ENCODE measurements at regions not wholly inside any gene's neighbourhood (a gene's known extent, or its start where the extent isn't known, plus 50 kb on each side); places are given as distances from the start of the nearest gene placed in this dataset.
"Not testable (repeated sequence)": the region's sequence is repeated elsewhere in the genome, so short reads cannot be mapped to it uniquely, and the experiment has no call there.

- Mint-ChIP-seq H3K4me3 (no peak overlapping the region), H3K4me1 (peaks cover 2% of the 10 kb centered on the region), H3K36me3 (no peaks in the 10 kb centered on the region), H3K27ac (no peak overlapping the region), H3K27me3 (peaks cover 12% of the 10 kb centered on the region), H3K9me3 (peaks cover 4% of the 10 kb centered on the region)
- ATAC-seq (ENCODE audit: low read depth) (no peak), DNase-seq (ENCODE audit: low spot score in 2 of 2) (no peak)
Observed at GRCh38 chr10:30170814-30171213, 111.4 kb upstream of the JCAD start.

GRCh38 chr10:30170146-30170545, 110.8 kb upstream of the JCAD start:
- DNase-seq (ENCODE audit: low spot score in 2 of 2) (no peak), ATAC-seq (ENCODE audit: low read depth) (no peak)
- Mint-ChIP-seq H3K9me3 (peaks cover 4% of the 10 kb centered on the region), H3K36me3 (no peaks in the 10 kb centered on the region), H3K4me1 (peaks cover 2% of the 10 kb centered on the region), H3K27me3 (peaks cover 18% of the 10 kb centered on the region), H3K27ac (no peak overlapping the region), H3K4me3 (no peak overlapping the region)

- ATAC-seq (ENCODE audit: low read depth): no peak
- H3K4me1 Mint-ChIP-seq: peaks cover 2% of the 10 kb centered on the region
- H3K36me3 Mint-ChIP-seq: no peaks in the 10 kb centered on the region
- no peak overlapping the region for H3K27ac Mint-ChIP-seq
- no peak overlapping the region for H3K4me3 Mint-ChIP-seq
- peaks cover 4% of the 10 kb centered on the region for H3K9me3 Mint-ChIP-seq
- DNase-seq (ENCODE audit: low spot score in 2 of 2): no peak
- H3K27me3 Mint-ChIP-seq: peaks cover 18% of the 10 kb centered on the region
Observed at GRCh38 chr10:30169342-30169741, 110.0 kb upstream of the JCAD start.

- DNase-seq (ENCODE audit: low spot score in 2 of 2) (no peak), ATAC-seq (ENCODE audit: low read depth) (no peak)
- H3K27me3 Mint-ChIP-seq: peaks cover 16% of the 10 kb centered on the region
- no peak overlapping the region for H3K4me3 Mint-ChIP-seq
- H3K36me3 Mint-ChIP-seq: no peaks in the 10 kb centered on the region
- H3K27ac Mint-ChIP-seq: no peak overlapping the region
- peaks cover 4% of the 10 kb centered on the region for H3K4me1 Mint-ChIP-seq
- peaks cover 2% of the 10 kb centered on the region for H3K9me3 Mint-ChIP-seq
Observed at GRCh38 chr10:30166929-30167328, 107.5 kb upstream of the JCAD start.

GRCh38 chr10:30163410-30163809, 104.0 kb upstream of the JCAD start:
- peaks cover 20% of the 10 kb centered on the region for H3K27me3 Mint-ChIP-seq
- not testable (repeated sequence) for H3K9me3 Mint-ChIP-seq; H3K27ac Mint-ChIP-seq; H3K36me3 Mint-ChIP-seq; H3K4me1 Mint-ChIP-seq; H3K4me3 Mint-ChIP-seq; DNase-seq (ENCODE audit: low spot score in 2 of 2); ATAC-seq (ENCODE audit: low read depth)

GRCh38 chr10:30162796-30163195, 103.4 kb upstream of the JCAD start:
- peaks cover 20% of the 10 kb centered on the region for H3K27me3 Mint-ChIP-seq
- not testable (repeated sequence) for H3K36me3 Mint-ChIP-seq; ATAC-seq (ENCODE audit: low read depth); H3K27ac Mint-ChIP-seq; H3K9me3 Mint-ChIP-seq; DNase-seq (ENCODE audit: low spot score in 2 of 2); H3K4me1 Mint-ChIP-seq; H3K4me3 Mint-ChIP-seq

- no peak overlapping the region for H3K27ac Mint-ChIP-seq
- DNase-seq (ENCODE audit: low spot score in 2 of 2): no peak
- ATAC-seq (ENCODE audit: low read depth): no peak
- H3K27me3 Mint-ChIP-seq: peaks cover 11% of the 10 kb centered on the region
- H3K4me1 Mint-ChIP-seq: peaks cover 4% of the 10 kb centered on the region
- no peaks in the 10 kb centered on the region for H3K36me3 Mint-ChIP-seq
- no peak overlapping the region for H3K4me3 Mint-ChIP-seq
- H3K9me3 Mint-ChIP-seq: peaks cover 5% of the 10 kb centered on the region
Observed at GRCh38 chr10:30160271-30160982, 101.0 kb upstream of the JCAD start.

- DNase-seq (ENCODE audit: low spot score in 2 of 2); H3K4me3 Mint-ChIP-seq; H3K9me3 Mint-ChIP-seq; H3K27ac Mint-ChIP-seq; ATAC-seq (ENCODE audit: low read depth); H3K36me3 Mint-ChIP-seq; H3K27me3 Mint-ChIP-seq; H3K4me1 Mint-ChIP-seq: not testable (repeated sequence)
Observed at GRCh38 chr10:30159614-30160013, 100.2 kb upstream of the JCAD start.

- Mint-ChIP-seq H3K4me1 (no peaks in the 10 kb centered on the region), H3K36me3 (no peaks in the 10 kb centered on the region), H3K4me3 (no peak overlapping the region), H3K27me3 (peaks cover 5% of the 10 kb centered on the region), H3K27ac (no peak overlapping the region), H3K9me3 (peaks cover 5% of the 10 kb centered on the region)
- ATAC-seq (ENCODE audit: low read depth) (no peak), DNase-seq (ENCODE audit: low spot score in 2 of 2) (no peak)
Observed at GRCh38 chr10:30158325-30158960, 99.1 kb upstream of the JCAD start.

- H3K36me3 Mint-ChIP-seq: no peaks in the 10 kb centered on the region
- no peak for ATAC-seq (ENCODE audit: low read depth)
- peaks cover 5% of the 10 kb centered on the region for H3K27me3 Mint-ChIP-seq
- H3K4me1 Mint-ChIP-seq: no peaks in the 10 kb centered on the region
- H3K4me3 Mint-ChIP-seq: no peak overlapping the region
- DNase-seq (ENCODE audit: low spot score in 2 of 2): no peak
- H3K9me3 Mint-ChIP-seq: peaks cover 5% of the 10 kb centered on the region
- no peak overlapping the region for H3K27ac Mint-ChIP-seq
Observed at GRCh38 chr10:30155401-30155800, 96.0 kb upstream of the JCAD start.

GRCh38 chr10:30154561-30154960, 95.2 kb upstream of the JCAD start:
- H3K4me1 Mint-ChIP-seq: no peaks in the 10 kb centered on the region
- ATAC-seq (ENCODE audit: low read depth): no peak
- no peak overlapping the region for H3K4me3 Mint-ChIP-seq
- no peak overlapping the region for H3K27ac Mint-ChIP-seq
- DNase-seq (ENCODE audit: low spot score in 2 of 2): no peak
- no peaks in the 10 kb centered on the region for H3K36me3 Mint-ChIP-seq
- H3K9me3 Mint-ChIP-seq: peaks cover 5% of the 10 kb centered on the region
- peaks cover 5% of the 10 kb centered on the region for H3K27me3 Mint-ChIP-seq

- Mint-ChIP-seq H3K27me3 (peaks cover 5% of the 10 kb centered on the region), H3K4me3 (no peak overlapping the region)
Observed at GRCh38 chr10:30154126-30154525, 94.7 kb upstream of the JCAD start.

GRCh38 chr10:30151581-30152389, 92.4 kb upstream of the JCAD start:
- Mint-ChIP-seq H3K27me3 (peaks cover 1% of the 10 kb centered on the region), H3K36me3 (no peaks in the 10 kb centered on the region), H3K4me3 (no peak overlapping the region), H3K27ac (no peak overlapping the region), H3K9me3 (peaks cover 2% of the 10 kb centered on the region), H3K4me1 (no peaks in the 10 kb centered on the region)
- DNase-seq (ENCODE audit: low spot score in 2 of 2) (no peak), ATAC-seq (ENCODE audit: low read depth) (no peak)

More at GRCh38 chr10:30154126-30154525, 94.7 kb upstream of the JCAD start:
- no peak overlapping the region for H3K27ac Mint-ChIP-seq
- H3K36me3 Mint-ChIP-seq: no peaks in the 10 kb centered on the region
- no peak for DNase-seq (ENCODE audit: low spot score in 2 of 2)
- peaks cover 5% of the 10 kb centered on the region for H3K9me3 Mint-ChIP-seq
- no peak for ATAC-seq (ENCODE audit: low read depth)
- no peaks in the 10 kb centered on the region for H3K4me1 Mint-ChIP-seq

- DNase-seq (ENCODE audit: low spot score in 2 of 2) (no peak), ATAC-seq (ENCODE audit: low read depth) (no peak)
- Mint-ChIP-seq H3K4me1 (no peaks in the 10 kb centered on the region), H3K36me3 (no peaks in the 10 kb centered on the region), H3K27me3 (peaks cover under 1% of the 10 kb centered on the region), H3K9me3 (peaks cover 5% of the 10 kb centered on the region), H3K27ac (no peak overlapping the region), H3K4me3 (no peak overlapping the region)
Observed at GRCh38 chr10:30141423-30141822, 82.0 kb upstream of the JCAD start.

Measured in memory B cell (primary cell).